ENCODE measurements at regions not wholly inside any gene's neighbourhood (a gene's known extent, or its start where the extent isn't known, plus 50 kb on each side); places are given as distances from the start of the nearest gene placed in this dataset.
"Not testable (repeated sequence)": the region's sequence is repeated elsewhere in the genome, so short reads cannot be mapped to it uniquely, and the experiment has no call there.

- no peak for DNase-seq
These were observed 155.6 kb upstream of the TMEM132C start for GRCh38 chr12:128111333-128111732.

DNA sequence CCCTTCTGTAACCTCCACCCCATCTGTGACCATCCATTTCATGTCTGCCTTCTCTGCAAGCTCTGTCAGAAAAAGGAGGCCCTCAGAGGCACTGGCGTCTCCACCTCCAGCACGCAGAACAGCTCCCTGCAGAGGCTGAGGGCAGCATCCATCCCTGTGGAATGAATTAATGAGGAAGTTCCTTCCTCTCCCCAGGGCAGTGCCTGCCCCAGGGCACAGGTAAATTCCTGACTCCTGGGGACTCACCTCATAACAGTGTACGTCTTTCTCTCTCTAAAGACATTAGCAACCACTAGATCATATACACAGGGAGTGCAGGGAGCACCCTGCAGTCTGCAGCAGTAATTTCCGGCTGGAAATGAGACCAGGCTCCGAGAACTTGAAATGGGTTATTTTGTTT is 155.0 kb upstream of the TMEM132C start:
- DNase-seq = no peak

GRCh38 chr12:128113250-128113649 is 153.7 kb upstream of the TMEM132C start:
- DNase-seq = not testable (repeated sequence)

DNA sequence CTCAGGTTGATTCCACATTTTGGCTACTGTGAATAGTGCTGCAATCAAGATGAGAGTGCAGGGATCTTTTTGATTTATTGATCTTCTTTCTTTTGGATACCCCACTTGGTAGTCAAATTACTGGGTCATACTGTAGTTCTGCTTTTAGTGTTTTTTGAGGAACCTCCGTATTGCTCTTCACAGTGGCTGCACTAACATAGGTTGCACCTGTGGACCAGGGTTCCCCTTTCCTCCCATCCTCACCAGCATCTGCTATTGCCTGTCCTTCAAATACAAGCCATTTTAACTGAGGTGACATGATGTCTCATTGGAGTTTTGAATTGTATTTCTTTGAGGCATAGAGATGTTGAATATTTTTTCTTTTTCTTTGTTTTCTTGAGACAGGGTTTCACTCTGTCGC is 152.5 kb upstream of the TMEM132C start:
- DNase-seq = no peak

DNA sequence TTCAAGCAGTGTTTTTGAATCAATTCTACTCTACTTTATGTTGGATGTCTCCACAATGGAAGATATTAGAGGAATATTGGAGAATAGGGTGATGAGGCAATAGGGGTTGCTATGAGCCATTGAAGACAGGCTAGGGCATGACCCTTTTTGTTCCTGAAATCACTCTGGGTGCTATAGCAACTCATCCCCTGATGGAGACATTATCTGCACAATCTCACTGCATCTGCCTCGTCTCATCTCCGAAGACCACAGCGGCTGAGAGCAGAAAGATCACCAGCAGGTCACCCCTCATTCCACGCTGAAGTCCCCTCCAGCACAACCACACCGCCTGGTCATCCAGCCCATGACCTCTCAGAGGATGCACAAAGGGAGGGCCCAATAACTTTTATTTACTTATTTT is 150.4 kb upstream of the TMEM132C start:
- no peak for DNase-seq

DNA sequence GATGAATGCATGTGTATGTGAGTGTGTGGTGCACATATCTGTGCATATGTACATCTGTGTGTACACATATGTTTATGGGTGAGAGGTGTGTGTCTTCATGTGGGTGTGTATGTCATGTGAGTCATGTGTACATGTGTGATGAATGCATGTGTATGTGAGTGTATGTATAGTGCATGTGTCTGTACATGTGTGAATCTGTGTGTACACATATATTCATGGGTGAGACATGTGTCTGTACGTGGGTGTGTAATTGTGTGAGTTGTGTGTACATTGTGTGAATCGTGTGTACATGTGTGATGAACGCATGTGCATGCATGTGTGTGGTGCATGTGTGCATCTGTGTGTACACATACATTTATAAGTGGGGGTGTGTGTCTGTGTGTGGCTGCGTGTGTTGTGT is 146.9 kb upstream of the TMEM132C start:
- no peak for DNase-seq

GRCh38 chr12:128121424-128121823 is 145.5 kb upstream of the TMEM132C start:
- DNase-seq = no peak

DNA sequence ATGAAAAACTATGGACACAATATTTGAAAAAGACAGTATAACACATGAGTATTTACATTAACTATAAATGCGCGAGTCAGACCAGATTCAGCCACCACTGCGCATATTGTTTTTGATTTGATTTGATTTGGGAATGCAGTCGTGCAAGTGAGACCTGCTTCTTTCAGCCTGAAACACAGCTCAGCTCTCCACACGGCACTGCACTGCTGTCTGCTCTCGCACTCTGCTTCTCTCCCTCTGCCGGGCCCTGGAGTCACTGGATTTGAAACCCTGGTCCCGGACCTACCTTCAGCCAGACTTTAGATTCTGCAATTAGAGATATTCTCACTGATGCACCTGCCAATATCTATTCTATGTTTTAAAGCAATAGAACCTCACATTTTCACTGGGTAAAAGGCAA is 143.9 kb upstream of the TMEM132C start:
- no peak for DNase-seq

DNA sequence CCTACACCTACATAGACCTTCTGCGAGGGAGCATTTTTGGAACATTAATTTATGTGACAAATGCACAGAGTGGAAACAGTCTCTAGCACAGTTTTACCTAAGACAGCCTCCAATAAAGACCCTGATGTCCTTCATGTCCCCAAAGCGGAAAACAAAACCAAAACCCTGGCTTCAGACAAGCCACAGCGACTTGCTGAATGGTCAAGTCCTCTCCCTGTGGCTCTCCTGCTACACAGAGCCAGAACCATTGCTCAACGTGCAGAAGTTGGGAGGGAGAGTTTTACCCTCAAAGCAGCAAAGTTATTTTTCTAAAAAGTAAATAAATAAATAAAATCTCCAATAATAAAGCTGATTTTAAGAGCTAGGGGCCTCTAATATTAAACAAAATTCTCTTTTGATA is 135.0 kb upstream of the TMEM132C start:
- no peak for DNase-seq

DNA sequence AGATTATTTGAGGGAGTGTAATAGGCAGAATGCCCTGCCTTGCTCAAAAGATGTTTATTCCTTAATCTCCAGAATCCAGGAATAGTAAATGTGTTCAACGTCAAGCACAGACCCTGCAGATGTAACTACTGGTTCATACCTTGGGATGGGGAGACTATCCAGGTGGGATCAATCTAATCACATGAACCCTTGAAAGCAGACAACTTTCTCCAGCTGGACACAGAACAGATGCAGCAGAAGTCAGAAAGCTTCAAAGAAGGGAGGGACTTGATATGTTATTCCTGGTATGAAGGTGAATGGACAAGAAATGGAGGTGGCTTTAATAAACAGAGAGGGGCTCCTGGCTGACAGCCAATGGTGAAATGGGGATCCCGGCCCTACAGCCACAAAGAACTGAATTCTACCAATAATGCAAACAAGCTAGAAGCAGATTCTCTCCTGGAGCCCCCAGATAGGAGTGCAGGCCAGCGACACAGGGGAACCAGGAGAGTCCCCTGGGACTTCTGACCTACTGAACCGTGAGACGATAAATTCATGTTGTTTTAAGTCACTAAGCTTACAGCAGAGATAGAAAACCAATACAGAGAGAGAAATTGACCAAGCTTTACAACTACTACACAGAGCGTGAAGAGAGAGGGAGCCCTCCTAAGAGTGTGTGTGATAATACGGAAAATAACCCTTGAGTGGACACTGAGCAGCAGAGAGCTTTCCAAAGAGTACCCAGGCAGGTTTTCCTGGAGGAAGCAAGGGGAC is 133.5 kb upstream of the TMEM132C start:
- no peak for DNase-seq

DNA sequence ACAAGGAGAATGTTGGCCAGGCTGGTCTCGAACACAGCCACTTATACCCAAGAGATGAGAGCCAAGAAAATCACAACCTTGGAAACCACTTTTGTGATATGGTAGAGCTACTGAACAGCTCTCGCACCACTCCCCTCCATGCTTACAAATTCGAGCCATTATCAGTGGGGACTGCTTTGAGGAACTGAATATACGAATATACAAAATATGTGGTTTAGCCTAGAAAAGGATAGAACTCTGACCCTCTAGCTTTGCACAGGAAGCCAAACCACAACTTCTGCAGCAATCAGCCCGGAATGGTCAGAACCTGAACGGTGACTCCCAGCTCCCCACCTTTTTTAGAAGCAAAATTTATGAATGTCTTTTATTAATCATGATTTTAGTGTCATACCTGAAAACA is 129.8 kb upstream of the TMEM132C start:
- DNase-seq = no peak

DNA sequence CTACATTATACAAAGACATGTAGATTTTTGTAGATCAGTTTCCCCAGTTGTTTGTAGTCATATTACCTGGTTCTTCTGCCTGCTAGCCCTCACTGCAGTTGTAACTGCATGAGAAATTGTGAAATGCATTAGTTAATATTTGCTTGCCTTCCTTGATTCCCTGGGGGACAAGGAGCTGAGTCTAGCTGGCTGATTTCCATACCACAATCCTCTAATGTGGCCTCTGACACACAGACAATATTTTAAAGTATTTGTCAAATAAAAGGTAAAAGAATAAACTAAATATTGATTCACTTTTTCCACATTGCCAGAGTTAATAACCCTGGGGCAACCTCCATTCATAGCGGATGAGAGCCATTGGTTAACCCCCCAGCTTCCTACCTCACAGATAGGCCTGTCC is 128.8 kb upstream of the TMEM132C start:
- DNase-seq = no peak

DNA sequence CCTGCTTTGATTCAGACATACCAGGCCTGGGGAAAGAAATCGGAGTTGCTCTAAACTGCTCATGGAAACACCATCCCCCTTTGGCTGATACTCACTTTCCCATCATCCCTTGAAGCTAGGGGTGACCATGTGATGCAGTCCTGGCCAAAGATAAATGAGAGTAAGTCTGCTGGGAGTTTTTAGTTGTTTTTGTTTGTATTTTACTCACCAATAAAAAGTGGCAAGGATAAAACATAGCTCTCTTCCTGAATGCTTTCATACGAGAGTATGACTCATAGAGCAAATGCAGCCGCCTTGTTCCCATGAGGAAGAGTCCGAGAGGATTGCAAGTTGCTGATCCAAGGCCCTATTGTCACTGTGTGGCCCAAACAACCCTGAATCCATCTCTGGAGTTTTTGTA is 126.4 kb upstream of the TMEM132C start:
- no peak for DNase-seq

DNA sequence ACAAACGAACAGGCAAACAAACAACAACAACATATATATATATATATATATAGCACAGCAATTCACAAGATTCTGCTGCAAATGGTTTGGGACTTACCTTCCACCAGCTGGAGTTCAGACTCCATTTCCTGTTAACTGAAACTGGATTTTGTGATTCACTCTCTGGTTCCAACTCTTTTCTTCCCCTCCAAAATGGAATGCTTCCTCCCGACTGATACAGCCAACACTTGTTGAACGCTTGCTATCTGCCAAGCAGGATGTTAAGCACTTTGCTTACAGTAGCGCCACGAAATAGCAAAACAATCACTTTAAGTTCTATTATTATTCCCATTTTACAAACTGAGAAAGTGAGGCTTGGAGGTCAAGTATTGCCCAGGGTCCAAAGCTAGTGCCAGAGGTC is 116.0 kb upstream of the TMEM132C start:
- DNase-seq = no peak

DNA sequence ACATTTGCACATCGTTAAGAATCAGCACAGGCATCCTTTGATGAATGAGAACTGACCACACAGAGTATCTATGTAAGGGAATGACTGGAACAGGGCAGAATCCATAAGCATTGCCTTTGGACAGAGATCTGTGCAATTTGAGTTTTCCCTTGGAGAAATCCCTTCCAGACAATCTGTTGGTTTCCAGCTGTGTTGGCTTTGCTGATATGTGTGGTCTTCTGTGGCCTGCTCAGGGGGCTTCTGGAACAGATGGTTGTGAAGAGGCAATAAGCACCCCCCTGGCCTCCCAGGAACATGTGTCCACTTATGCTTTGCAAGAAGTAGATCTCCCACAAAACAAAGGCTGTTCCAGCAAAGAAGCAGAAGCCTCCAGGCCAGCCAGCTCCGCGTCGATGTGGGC is 111.4 kb upstream of the TMEM132C start:
- DNase-seq = no peak

GRCh38 chr12:128163086-128163485 is 103.9 kb upstream of the TMEM132C start:
- DNase-seq = no peak

- no peak for DNase-seq
These were observed 102.4 kb upstream of the TMEM132C start for GRCh38 chr12:128164533-128164932.

DNA sequence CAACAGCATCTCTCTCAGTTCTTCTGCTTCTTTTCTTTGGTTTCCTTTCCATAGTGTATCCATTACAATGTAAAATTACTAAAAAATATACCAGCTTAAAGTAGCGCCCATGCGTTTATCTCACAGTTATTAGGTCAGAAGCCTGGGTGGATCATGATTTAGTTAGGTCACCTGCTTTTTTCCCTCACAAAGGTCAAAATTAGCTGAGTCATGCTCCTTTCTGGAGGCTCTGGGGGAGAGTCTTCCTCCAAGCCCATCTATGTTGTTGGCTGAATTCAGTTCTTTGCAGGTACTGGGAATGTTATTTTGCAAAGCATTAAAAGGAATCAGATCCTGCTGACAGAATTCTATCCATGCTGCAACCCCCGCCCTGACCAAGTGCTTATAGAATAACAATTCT is 101.6 kb upstream of the TMEM132C start:
- no peak for DNase-seq

- DNase-seq = no peak
These were observed 98.7 kb upstream of the TMEM132C start for GRCh38 chr12:128168273-128168672.

DNA sequence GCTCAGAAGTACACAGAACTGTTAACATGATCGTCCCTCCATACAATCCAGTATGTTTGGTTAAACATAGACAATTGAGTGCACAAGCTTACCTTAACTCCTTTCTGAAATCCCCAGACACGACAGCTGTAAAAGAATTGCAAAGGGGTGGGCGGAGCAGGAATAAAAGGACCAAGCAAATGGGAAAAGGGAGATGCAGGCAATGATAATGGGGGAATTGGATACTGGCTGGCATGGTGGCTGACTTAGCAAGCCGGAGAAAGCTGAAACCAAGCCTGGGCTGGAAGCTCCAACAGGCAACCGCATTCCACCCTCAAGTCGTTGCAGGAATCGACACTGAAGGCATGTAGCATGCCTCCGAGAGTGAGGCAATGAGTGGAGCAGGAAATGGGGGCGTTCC is 96.8 kb upstream of the TMEM132C start:
- no peak for DNase-seq

DNA sequence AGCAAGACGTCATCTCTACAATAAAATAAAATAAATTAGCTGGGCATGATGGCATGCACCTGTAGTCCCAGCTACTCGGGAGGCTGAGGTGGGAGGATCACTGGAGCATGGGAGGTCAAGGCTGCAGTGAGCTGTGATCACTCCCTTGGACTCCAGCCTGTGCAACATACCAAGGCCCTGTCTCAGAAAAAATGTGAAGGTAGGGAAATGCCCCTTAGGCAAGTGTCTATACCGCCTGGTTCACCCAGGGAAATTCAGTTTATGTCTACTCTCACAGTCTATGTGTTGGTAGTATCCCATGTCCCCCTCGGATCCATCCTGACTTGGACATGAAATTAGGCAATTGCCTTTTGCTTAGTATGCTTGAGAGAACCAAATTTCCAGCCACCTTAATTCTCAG is 88.4 kb upstream of the TMEM132C start:
- DNase-seq = no peak

- no peak for DNase-seq
These were observed 88.0 kb upstream of the TMEM132C start for GRCh38 chr12:128178966-128179365.

DNA sequence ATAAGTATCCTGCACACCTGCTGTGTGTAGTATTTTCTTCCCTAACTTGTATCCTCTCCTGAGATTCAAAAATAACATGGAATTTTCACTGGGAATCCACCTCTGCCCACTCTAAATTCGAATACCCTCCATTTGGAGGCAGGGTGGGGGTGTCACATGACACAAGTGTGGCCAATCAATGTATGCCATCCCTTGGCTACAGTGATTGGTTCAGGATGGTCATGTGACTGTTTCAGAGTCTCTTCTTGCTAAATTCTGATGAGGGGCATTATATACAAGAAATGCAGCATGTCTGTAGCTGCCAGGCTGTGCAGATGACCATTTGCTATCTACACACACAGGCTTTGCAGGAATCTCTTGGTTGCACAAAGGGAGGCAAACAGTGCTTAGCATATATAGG is 86.8 kb upstream of the TMEM132C start:
- no peak for DNase-seq

- DNase-seq = no peak
These were observed 76.9 kb upstream of the TMEM132C start for GRCh38 chr12:128190052-128190451.

GRCh38 chr12:128190614-128191013 is 76.4 kb upstream of the TMEM132C start:
- no peak for DNase-seq

DNA sequence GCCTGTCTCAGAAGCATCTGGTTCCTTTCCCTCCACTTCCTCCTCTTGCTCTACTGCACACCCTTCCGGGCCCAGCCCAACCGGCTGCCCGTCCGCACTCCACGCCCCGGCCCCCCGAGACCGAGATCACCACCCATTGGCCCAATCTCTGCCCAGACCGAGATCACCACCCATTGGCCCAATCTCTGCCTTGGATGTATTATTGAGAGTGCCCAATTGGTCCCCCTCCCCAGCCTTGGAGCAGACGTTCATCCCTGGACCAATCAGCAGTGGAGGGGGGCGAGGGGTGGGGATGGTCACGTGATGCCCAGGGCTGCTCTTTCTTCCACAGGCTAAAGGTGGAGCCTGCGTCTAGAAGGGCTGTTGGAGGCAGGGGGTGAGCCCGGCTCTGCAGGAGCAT is 75.6 kb upstream of the TMEM132C start:
- DNase-seq = no peak
